ENCODE measurements at regions not wholly inside any gene's neighbourhood (a gene's known extent, or its start where the extent isn't known, plus 50 kb on each side); places are given as distances from the start of the nearest gene placed in this dataset.

- no peak for TF ChIP-seq EZH2 (optimal IDR thresholded peaks at IDR 0.05; ENCODE audit: low read depth, low read length)
- no peak for TF ChIP-seq CTCF (IDR thresholded peaks at IDR 0.05; ENCODE audit: low read length)
- TF ChIP-seq EZH2phosphoT487 (IDR thresholded peaks at IDR 0.05; ENCODE audit: low read length): no peak
Observed at GRCh38 chr5:74336297-74336696, 304.2 kb downstream of the ENC1 start.
